ENCODE measurements at regions not wholly inside any gene's neighbourhood (a gene's known extent, or its start where the extent isn't known, plus 50 kb on each side); places are given as distances from the start of the nearest gene placed in this dataset.

- no peak for DNase-seq
Measured at GRCh38 chr14:53608369-53608768, 348.3 kb downstream of the BMP4 start.

- no peak for DNase-seq
Measured at GRCh38 chr14:53606203-53606602, 350.4 kb downstream of the BMP4 start.

GRCh38 chr14:53605562-53605961 is 351.1 kb downstream of the BMP4 start:
- no peak for DNase-seq

GRCh38 chr14:53603994-53604393 is 352.6 kb downstream of the BMP4 start:
- DNase-seq, result no peak

GRCh38 chr14:53601409-53601808 is 355.2 kb downstream of the BMP4 start:
- no peak for DNase-seq

GRCh38 chr14:53599221-53599945 is 357.2 kb downstream of the BMP4 start:
- DNase-seq, result peak; percentile 94

- DNase-seq, result no peak
Measured at GRCh38 chr14:53596853-53597525, 359.6 kb downstream of the BMP4 start.

GRCh38 chr14:53591816-53592215 is 364.8 kb downstream of the BMP4 start:
- no peak for DNase-seq

GRCh38 chr14:53581504-53581903 is 375.1 kb downstream of the BMP4 start:
- DNase-seq, result no peak

GRCh38 chr14:53571641-53572328 is 384.8 kb downstream of the BMP4 start:
- DNase-seq, result no peak

GRCh38 chr14:53570411-53571387 is 385.9 kb downstream of the BMP4 start:
- no peak for DNase-seq

GRCh38 chr14:53569446-53569845 is 387.2 kb downstream of the BMP4 start:
- DNase-seq, result no peak

GRCh38 chr14:53567236-53567780 is 389.3 kb downstream of the BMP4 start:
- no peak for DNase-seq

- no peak for DNase-seq
Measured at GRCh38 chr14:53564870-53565269, 391.8 kb downstream of the BMP4 start.

- DNase-seq, result no peak
Measured at GRCh38 chr14:53563628-53564027, 393.0 kb downstream of the BMP4 start.

- DNase-seq, result no peak
Measured at GRCh38 chr14:53553221-53553620, 400.1 kb upstream of the DDHD1 start.

- peak; percentile 42 for DNase-seq
Measured at GRCh38 chr14:53551862-53552261, 398.7 kb upstream of the DDHD1 start.

- DNase-seq, result no peak
Measured at GRCh38 chr14:53550776-53551175, 397.7 kb upstream of the DDHD1 start.

GRCh38 chr14:53549956-53550355 is 396.8 kb upstream of the DDHD1 start:
- DNase-seq, result no peak

GRCh38 chr14:53547593-53547992 is 394.5 kb upstream of the DDHD1 start:
- no peak for DNase-seq

GRCh38 chr14:53545217-53545616 is 392.1 kb upstream of the DDHD1 start:
- DNase-seq, result no peak

GRCh38 chr14:53542732-53543131 is 389.6 kb upstream of the DDHD1 start:
- peak; percentile 86 for DNase-seq

- DNase-seq, result no peak
Measured at GRCh38 chr14:53541411-53541810, 388.3 kb upstream of the DDHD1 start.

All from DMS79 (cell line).